SK-MEL-5 (cell line): ENCODE measurements at regions not wholly inside any gene's neighbourhood (a gene's known extent, or its start where the extent isn't known, plus 50 kb on each side); places are given as distances from the start of the nearest gene placed in this dataset.
A peak's percentile ranks its signal among the peaks of the same experiment; 100 is the strongest.
"Not testable (repeated sequence)": the region's sequence is repeated elsewhere in the genome, so short reads cannot be mapped to it uniquely, and the experiment has no call there.

ENCODE experiments used
- DNase-seq: peaks from one replicate; pipeline ENCODE4 v3.0.0-alpha.2; 2016; ENCODE audit warnings: low read depth, low spot score
- in situ Hi-C: cut with HindIII; loops from 2 replicates; pipeline ENCODE4 v1.10.0; 2016; ENCODE audit warnings: low sequenced_read_pairs, high pct_unique_total_duplicates, low pct_unique_long_range_greater_than_20kb

GRCh38 chr4:26199596-26199995, 121.2 kb upstream of the RBPJ start:
- in situ Hi-C loops = no loop called here

GRCh38 chr4:26201120-26201519, 119.7 kb upstream of the RBPJ start:
- in situ Hi-C loops = no loop called here

More at GRCh38 chr4:26199596-26199995, 121.2 kb upstream of the RBPJ start:
- DNase-seq = no peak

DNA sequence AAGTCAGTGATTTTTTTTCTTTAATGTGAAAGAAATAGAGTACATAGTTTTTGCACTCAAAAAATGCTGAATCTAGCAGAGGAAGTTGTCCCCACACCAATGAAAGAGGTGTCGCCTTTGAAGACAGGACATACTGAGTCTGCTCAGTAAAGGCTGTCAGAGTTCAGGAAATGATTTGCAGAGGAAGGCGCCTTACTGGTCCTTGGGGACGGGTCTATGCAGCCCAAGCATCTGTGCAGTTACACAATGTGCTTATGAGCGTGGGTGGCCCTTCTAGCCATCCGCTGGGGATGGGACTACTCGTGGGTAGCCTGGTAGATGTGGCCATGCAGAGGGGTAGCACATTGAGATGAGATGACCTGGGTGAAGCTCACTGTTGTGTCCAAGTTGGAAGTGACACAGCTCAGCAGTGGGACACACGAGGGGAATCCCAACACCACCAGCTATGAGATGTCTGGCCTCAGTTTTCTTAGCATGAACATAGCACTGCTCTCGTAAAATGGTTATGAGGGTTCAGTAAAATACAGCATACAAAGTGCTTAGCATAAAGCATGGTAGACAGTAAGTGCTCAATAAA, 116.5 kb upstream of the RBPJ start:
- in situ Hi-C loops = no loop called here
- no peak for DNase-seq

More at GRCh38 chr4:26201120-26201519, 119.7 kb upstream of the RBPJ start:
- DNase-seq = no peak

DNA sequence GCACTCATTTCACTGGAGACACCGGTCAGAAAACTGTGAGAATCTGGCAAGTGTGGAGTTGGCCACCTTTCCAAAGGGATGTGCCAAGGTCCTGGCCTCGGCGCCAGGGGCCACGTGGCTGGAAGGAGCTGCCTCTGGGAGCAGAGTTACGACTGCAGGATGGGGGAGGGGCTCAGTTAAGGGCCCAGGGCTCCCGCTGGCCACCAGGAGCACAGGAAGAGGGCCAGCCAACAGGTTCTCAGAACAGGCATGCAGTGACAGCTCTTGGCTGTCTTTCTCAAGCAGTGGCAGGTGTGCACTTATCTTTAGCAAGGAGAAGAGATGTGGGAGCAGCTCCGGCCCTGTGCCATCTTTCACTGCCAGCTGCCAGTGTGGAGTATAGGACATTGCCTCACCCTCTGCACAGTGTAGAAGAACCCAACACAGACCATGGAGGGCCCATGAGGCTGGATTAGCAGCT, 115.9 kb upstream of the RBPJ start:
- no peak for DNase-seq
- in situ Hi-C loops = no loop called here

DNA sequence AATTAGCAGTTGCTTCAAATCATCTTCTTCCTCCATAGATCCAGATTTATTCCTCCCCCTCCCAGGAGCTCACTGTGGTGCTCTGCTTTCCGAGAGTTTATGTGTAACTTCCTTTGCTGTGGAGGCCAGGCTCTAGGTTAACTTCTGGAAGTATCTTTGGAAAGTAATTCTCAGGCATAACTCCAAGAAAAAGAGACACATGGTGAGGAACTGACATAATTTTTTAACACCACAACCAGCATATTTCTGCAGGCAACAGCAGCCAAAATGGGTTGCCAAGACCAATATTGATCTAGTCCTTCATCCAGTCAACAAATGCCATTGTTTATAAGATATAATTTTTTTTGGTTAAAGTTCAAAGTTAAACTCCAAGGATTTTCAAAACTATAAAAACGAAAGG, 114.5 kb upstream of the RBPJ start:
- in situ Hi-C loops = no loop called here

GRCh38 chr4:26206999-26207398, 113.8 kb upstream of the RBPJ start:
- no peak for DNase-seq
- in situ Hi-C loops = no loop called here

More for the DNA sequence above, 114.5 kb upstream of the RBPJ start:
- no peak for DNase-seq

GRCh38 chr4:26207631-26208030, 113.2 kb upstream of the RBPJ start:
- no peak for DNase-seq
- in situ Hi-C loops = no loop called here

GRCh38 chr4:26208237-26208994, 112.4 kb upstream of the RBPJ start:
- in situ Hi-C loops = no loop called here
- DNase-seq = peak; percentile 73

DNA sequence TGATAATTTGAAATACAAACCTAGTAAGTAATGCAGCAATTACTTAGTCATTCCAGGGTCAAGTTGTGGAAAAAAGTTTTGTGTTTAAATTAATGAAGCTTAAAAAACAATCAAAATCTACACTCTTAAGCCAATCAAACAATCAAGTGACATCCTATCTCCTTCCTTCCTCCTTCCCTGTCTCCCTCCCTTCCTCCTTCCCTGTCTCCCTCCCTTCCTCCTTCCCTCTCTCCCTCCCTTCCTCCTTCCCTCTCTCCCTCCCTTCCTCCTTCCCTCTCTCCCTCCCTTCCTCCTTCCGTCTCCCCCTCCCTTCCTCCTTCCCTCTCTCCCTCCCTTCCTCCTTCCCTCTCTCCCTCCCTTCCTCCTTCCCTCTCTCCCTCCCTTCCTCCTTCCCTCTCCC, 111.4 kb upstream of the RBPJ start:
- DNase-seq, in situ Hi-C loops: not testable (repeated sequence)

DNA sequence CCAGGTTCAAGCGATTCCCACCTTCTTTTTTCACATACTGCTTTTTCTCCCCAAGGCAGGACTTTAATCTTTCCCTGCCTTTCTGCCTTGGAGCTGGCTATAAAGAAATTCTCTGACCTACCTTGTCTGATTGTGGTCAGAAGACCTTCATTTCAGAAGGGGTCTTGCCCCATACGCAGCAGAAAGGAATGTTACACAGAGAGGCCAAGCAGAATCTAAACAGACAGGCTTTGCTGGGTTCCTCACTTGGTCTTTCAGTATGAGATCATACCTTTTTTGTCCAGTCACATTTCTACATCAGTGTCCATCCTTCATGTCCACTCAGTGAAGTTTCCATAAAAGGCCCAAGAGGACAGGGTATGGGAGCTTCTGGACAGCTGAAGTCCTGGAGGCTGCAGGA, 108.3 kb upstream of the RBPJ start:
- in situ Hi-C loops = no loop called here
- no peak for DNase-seq

DNA sequence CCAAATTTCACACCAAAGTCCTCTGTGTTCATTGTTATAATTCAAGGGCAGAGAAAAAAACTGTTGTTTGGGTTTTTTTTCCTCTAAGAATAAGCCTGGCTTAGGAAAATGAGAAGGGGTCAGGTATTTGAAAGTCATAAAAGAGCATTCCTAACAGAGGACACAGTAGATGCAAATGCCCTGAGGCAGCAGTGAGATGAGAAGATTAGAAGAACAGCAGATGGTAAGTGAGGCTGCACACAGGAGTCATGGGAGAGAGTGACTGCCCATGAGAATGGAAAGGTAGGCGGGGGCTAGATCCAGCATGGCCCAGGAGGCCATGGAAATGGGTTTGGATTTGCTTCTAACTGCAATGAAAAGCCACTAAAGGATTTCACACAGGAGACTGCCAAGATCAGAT, 107.5 kb upstream of the RBPJ start:
- DNase-seq = no peak
- in situ Hi-C loops = no loop called here

DNA sequence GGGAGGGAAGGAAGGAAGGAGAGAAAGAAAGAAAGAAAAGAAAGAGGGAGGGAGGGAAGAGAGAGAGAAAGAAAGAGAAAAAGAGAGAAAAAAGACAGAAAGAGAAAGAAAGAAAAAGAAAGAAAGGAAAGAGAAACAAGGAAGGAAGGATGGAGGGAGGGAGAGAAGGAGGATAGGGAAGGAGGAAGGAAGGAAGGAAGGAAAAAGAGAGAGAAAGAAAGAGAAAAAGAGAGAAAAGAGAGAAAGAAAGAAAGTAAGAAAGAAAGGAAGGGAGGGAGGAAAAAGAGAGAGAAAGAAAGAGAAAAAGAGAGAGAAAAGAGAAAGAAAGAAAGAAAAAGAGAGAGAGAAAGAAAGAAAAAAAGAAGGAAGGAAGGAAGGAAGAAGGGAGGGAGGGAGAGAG, 105.8 kb upstream of the RBPJ start:
- in situ Hi-C loops = no loop called here
- no peak for DNase-seq

GRCh38 chr4:26215725-26216124, 105.1 kb upstream of the RBPJ start:
- in situ Hi-C loops = no loop called here
- DNase-seq = no peak

DNA sequence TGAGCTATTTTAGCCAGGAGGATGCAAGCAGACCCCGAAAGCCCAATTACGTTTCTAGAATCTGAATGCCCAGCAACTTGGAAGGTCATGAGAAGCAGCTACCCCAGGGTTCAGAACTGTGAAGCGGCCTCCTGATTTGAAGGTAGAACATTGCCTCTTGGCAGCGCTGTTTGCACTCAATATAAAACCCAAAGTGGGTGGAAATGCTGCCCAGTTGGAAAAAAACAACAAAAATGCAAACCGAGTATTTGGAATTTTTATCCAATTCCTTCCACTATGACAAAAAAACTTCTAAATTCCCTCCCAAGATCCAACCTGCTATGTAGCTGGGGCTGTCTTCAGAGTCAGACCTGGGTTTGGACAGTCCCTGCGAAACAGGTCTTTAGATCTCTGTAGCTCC, 103.3 kb upstream of the RBPJ start:
- in situ Hi-C loops = no loop called here
- no peak for DNase-seq

DNA sequence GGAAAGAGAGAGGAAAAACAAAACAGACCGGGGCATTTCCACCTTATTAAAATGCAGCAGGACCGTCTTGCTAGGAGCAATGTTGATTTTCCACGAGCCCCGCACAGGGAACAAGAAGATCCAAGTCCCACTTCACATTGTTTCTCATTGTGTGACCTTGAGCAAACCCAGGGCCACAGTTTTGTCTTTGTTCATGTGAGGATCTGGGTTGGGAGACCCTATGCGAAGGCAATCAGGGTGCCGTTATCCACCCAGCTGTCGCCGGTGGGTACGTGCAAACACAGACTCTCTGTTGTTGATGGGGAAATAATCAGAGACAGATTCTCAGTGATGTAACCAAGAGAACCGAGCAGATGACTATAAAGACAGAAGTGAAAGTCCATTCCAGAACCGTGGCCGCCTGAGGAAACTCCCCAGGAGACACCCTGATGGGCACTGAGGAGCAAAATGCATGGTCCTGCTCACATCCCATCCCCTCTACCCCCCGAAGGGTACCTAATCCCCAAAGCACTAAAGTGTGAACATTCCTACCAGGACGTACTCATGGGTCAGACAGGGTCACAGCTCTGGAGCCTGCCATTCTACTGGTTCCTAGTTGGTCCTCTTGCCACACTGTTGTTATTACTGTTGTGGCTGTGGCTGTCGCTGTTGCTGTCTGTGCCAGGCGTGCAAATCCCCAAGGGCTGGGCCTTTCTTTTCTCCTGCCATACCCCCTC, 102.7 kb upstream of the RBPJ start:
- no peak for DNase-seq
- in situ Hi-C loops = no loop called here

- in situ Hi-C loops = no loop called here
- DNase-seq = no peak
Observed at GRCh38 chr4:26218677-26219605, 101.9 kb upstream of the RBPJ start.

- no peak for DNase-seq
Observed at GRCh38 chr4:26220696-26221095, 100.1 kb upstream of the RBPJ start.

DNA sequence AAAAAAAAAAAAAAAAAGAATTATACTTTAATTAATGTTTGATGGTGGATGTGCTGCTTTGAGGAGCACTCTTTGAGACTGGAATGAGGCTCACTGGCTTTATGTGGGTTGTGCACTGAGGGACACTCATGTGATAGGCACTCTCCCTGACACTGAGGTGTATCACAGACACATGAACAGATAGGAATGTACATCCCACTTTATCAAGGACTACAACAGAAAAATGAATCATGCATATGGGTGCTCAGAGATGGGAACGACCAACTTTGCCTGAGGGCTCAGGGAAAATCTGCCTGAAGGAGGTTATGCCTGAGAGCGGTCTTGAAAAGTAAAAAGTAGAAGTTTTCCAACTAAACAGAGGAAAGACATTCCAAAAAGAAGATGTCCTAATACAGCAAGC, 97.7 kb upstream of the RBPJ start:
- DNase-seq = no peak
- in situ Hi-C loops = no loop called here

More at GRCh38 chr4:26220696-26221095, 100.1 kb upstream of the RBPJ start:
- in situ Hi-C loops = no loop called here
